ENCODE measurements at regions not wholly inside any gene's neighbourhood (a gene's known extent, or its start where the extent isn't known, plus 50 kb on each side); places are given as distances from the start of the nearest gene placed in this dataset.
"Not testable (repeated sequence)": the region's sequence is repeated elsewhere in the genome, so short reads cannot be mapped to it uniquely, and the experiment has no call there.

DNA sequence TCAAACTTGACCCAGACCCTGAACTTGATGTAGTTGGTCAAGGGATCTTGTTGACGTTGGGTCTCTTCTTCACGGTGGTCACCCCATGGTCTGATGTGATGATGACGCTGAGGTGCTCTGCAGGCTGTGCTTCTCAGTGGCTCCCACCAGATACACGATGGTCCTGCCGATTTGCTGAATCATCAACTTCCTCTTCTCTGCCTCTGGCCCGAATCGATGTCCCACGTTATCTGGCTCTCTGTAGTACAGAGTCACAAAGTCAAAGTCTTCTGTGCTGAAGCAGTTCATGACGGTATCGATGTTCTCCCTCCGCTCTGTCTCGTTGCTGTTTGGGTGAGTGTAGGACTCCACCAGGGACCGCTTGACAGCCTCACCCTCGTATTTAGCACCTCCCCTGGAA is 58.5 kb upstream of the ZNF195 start:
- not testable (repeated sequence) for DNase-seq

DNA sequence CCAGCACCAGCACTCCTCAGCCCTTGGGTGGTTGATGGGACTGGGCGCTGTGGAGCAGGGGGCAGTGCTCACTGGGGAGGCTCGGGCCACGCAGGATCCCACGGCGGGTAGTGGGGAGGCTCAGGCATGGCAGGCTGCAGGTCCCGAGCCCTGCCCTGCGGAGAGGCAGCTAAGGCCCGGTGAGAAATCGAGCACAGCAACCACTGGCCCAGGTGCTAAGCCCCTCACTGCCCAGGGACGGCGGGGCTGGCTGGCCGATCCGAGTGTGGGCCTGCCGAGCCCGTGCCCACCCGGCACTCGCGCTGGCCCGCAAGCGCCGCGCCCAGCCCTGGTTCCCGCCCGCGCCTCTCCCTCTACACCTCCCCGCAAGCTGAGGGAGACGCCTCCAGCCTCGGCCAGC is 56.0 kb upstream of the ZNF195 start:
- DNase-seq: no peak

DNA sequence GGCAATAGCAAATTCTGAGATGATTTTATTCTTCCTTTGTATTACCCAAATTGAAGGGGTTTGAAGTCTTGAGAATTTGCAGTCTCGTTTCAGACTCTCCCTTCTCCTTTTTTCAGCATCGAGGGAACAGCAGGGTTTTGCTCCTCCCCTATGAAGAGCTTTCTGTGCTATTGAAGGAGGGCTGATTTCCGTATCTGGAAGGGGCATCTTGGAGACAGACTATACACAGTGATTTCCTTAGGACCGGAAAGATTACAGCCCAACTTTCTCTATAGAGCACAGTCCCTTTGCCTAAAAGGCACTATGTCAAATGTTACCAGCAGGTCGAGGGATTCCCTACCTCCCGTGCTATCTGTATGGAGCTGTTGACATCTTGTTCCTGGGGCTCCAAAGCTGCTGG is 50.2 kb upstream of the ZNF195 start:
- not testable (repeated sequence) for DNase-seq

Measured in dermis blood vessel endothelial cell (primary cell).